ENCODE measurements at regions not wholly inside any gene's neighbourhood (a gene's known extent, or its start where the extent isn't known, plus 50 kb on each side); places are given as distances from the start of the nearest gene placed in this dataset.

- Histone ChIP-seq H3K9me3 (replicated peaks in 1 of 11) (peaks cover 0 to 14% (median 0%) of the 10 kb centered on the region in 11 experiments; a peak in 5 of 22 replicates), H3K36me3 (no peaks in the 10 kb centered on the region), H3K4me1 (peaks cover 39 to 70% (median 69%) of the 10 kb centered on the region in 10 experiments), H4K20me1 (no peaks in the 10 kb centered on the region), H3K4me2 (peak overlapping the region; percentile 67 to 100 (median 94)), H3K27me3 (peaks cover 0 to 21% (median 0%) of the 10 kb centered on the region in 11 experiments; a peak in 3 of 22 replicates), H3K27ac (peak overlapping the region in 5 of 11 experiments; percentile 12 to 55 (median 54); a peak in 5 of 22 replicates), H3K9ac (peak overlapping the region in 4 of 11 experiments; percentile 5 to 40 (median 25); a peak in 2 of 22 replicates), H3K4me3 (no peak overlapping the region)
- TF ChIP-seq Cebpa-rat (IDR thresholded peaks at IDR 0.05): peak in 3 of 11 experiments; percentile 35 to 66 (median 59); a peak in 4 of 22 replicates
Observed at GRCh38 chr2:128435576-128436478, 117.2 kb upstream of the HS6ST1 start.

- TF ChIP-seq Cebpa-rat (IDR thresholded peaks at IDR 0.05): no peak
- Histone ChIP-seq H3K9me3 (replicated peaks in 1 of 11) (peaks cover 0 to 6% (median 0%) of the 10 kb centered on the region in 11 experiments; a peak in 3 of 22 replicates), H3K27ac (peak overlapping the region in 8 of 11 experiments; percentile 22 to 55 (median 50); a peak in 13 of 22 replicates), H3K4me2 (peak overlapping the region; percentile 67 to 100 (median 94)), H3K36me3 (no peaks in the 10 kb centered on the region), H4K20me1 (no peaks in the 10 kb centered on the region), H3K27me3 (peaks cover 0 to 21% (median 0%) of the 10 kb centered on the region in 11 experiments; a peak in 3 of 22 replicates), H3K4me3 (no peak overlapping the region), H3K4me1 (peaks cover 47 to 78% (median 77%) of the 10 kb centered on the region in 10 experiments), H3K9ac (peak overlapping the region in 4 of 11 experiments; percentile 5 to 40 (median 25); a peak in 3 of 22 replicates)
Observed at GRCh38 chr2:128436479-128437203, 118.0 kb upstream of the HS6ST1 start.

GRCh38 chr2:128437204-128437565 is 118.5 kb upstream of the HS6ST1 start:
- Histone ChIP-seq H4K20me1 (no peaks in the 10 kb centered on the region), H3K36me3 (no peaks in the 10 kb centered on the region), H3K4me2 (peak overlapping the region; percentile 67 to 100 (median 94)), H3K27me3 (peaks cover 0 to 21% (median 0%) of the 10 kb centered on the region in 11 experiments; a peak in 3 of 22 replicates), H3K9ac (peak overlapping the region in 1 of 11 experiments; percentile 35; a peak in 3 of 22 replicates), H3K4me1 (peaks cover 53 to 84% (median 82%) of the 10 kb centered on the region in 10 experiments), H3K4me3 (peak overlapping the region in 1 of 10 experiments; percentile 31; a peak in 2 of 20 replicates), H3K9me3 (replicated peaks in 1 of 11) (0 out of 22 replicates have a peak, but pooled peaks cover 0 to under 1% (median 0%) of the 10 kb centered on the region in 11 experiments), H3K27ac (peak overlapping the region in 8 of 11 experiments; percentile 22 to 55 (median 50); a peak in 12 of 22 replicates)
- TF ChIP-seq Cebpa-rat (IDR thresholded peaks at IDR 0.05): no peak

GRCh38 chr2:128438091-128438490 is 119.4 kb upstream of the HS6ST1 start:
- Histone ChIP-seq H3K27me3 (peaks cover 0 to 21% (median 0%) of the 10 kb centered on the region in 11 experiments; a peak in 3 of 22 replicates), H3K9ac (0 out of 22 replicates have a peak overlapping the region, but pooled peaks of 1 of the 11 experiments have one; percentile 83), H3K36me3 (no peaks in the 10 kb centered on the region), H3K4me3 (no peak overlapping the region; a peak in 1 of 20 replicates), H3K4me2 (peak overlapping the region; percentile 67 to 100 (median 94)), H3K4me1 (peaks cover 62 to 93% (median 91%) of the 10 kb centered on the region in 10 experiments), H3K27ac (peak overlapping the region in 4 of 11 experiments; percentile 0 to 88 (median 50); a peak in 5 of 22 replicates), H4K20me1 (no peaks in the 10 kb centered on the region), H3K9me3 (replicated peaks in 1 of 11) (no peaks in the 10 kb centered on the region)
- no peak for TF ChIP-seq Cebpa-rat (IDR thresholded peaks at IDR 0.05)

GRCh38 chr2:128438586-128438985 is 119.9 kb upstream of the HS6ST1 start:
- Histone ChIP-seq H3K27ac (peak overlapping the region in 3 of 11 experiments; percentile 24 to 88 (median 28); a peak in 3 of 22 replicates), H3K36me3 (no peaks in the 10 kb centered on the region), H3K27me3 (peaks cover 0 to 21% (median 0%) of the 10 kb centered on the region in 11 experiments; a peak in 3 of 22 replicates), H3K4me2 (peak overlapping the region in 9 of 11 experiments; percentile 82 to 100 (median 97); a peak in 17 of 22 replicates), H3K9me3 (replicated peaks in 1 of 11) (no peaks in the 10 kb centered on the region), H3K9ac (0 out of 22 replicates have a peak overlapping the region, but pooled peaks of 1 of the 11 experiments have one; percentile 83), H4K20me1 (no peaks in the 10 kb centered on the region), H3K4me1 (peaks cover 67 to 98% (median 96%) of the 10 kb centered on the region in 10 experiments), H3K4me3 (no peak overlapping the region)
- no peak for TF ChIP-seq Cebpa-rat (IDR thresholded peaks at IDR 0.05)

GRCh38 chr2:128439031-128439790 is 120.5 kb upstream of the HS6ST1 start:
- peaks cover 0 to 21% (median 0%) of the 10 kb centered on the region in 11 experiments; a peak in 3 of 22 replicates for H3K27me3 ChIP-seq
- no peaks in the 10 kb centered on the region; a peak in 2 of 22 replicates for H4K20me1 ChIP-seq
- peak overlapping the region; percentile 80 to 100 (median 97) for H3K4me2 ChIP-seq
- peak overlapping the region in 3 of 11 experiments; percentile 2 to 85 (median 83); a peak in 3 of 22 replicates for H3K9ac ChIP-seq
- no peaks in the 10 kb centered on the region for H3K36me3 ChIP-seq
- H3K27ac ChIP-seq: peak overlapping the region in 5 of 11 experiments; percentile 30 to 89 (median 87); a peak in 6 of 22 replicates
- H3K4me1 ChIP-seq: peaks cover 73 to 100% (median 100%) of the 10 kb centered on the region in 10 experiments
- H3K9me3 ChIP-seq (replicated peaks in 1 of 11): no peaks in the 10 kb centered on the region
- no peak overlapping the region for H3K4me3 ChIP-seq
- TF ChIP-seq Cebpa-rat (IDR thresholded peaks at IDR 0.05): no peak

- TF ChIP-seq Cebpa-rat (IDR thresholded peaks at IDR 0.05): no peak
- Histone ChIP-seq H3K4me2 (peak overlapping the region; percentile 80 to 100 (median 97)), H3K27ac (peak overlapping the region in 9 of 11 experiments; percentile 76 to 89 (median 81); a peak in 17 of 22 replicates), H4K20me1 (no peaks in the 10 kb centered on the region; a peak in 2 of 22 replicates), H3K9ac (peak overlapping the region in 7 of 11 experiments; percentile 64 to 85 (median 77); a peak in 10 of 22 replicates), H3K9me3 (replicated peaks in 1 of 11) (no peaks in the 10 kb centered on the region), H3K36me3 (no peaks in the 10 kb centered on the region), H3K27me3 (peaks cover 0 to 21% (median 0%) of the 10 kb centered on the region in 11 experiments; a peak in 3 of 22 replicates), H3K4me1 (peaks cover 81 to 100% (median 100%) of the 10 kb centered on the region in 10 experiments), H3K4me3 (peak overlapping the region in 4 of 10 experiments; percentile 51 to 70 (median 62); a peak in 4 of 20 replicates)
Observed at GRCh38 chr2:128439791-128440665, 121.4 kb upstream of the HS6ST1 start.

All from BLaER1 treated with 17β-estradiol and CSF1 and Interleukin-3, amounts not matched to agents 10 nM and 100 nM (cell line).